PC-3 (cell line): ENCODE measurements at regions not wholly inside any gene's neighbourhood (a gene's known extent, or its start where the extent isn't known, plus 50 kb on each side); places are given as distances from the start of the nearest gene placed in this dataset.

ENCODE experiments used
- ATAC-seq: fragments of 200-7000 bp; cut with Tn5 transposase; 2 replicates; pipeline ENCODE4 v1.9.1; 2020; ENCODE audit warnings: mild to moderate bottlenecking, moderate library complexity
- BruUV-seq: library from RNA; stranded (reverse); fragments of 400-500 nt; replicated peaks from 2 replicates; lab custom pipeline; 2021; lab: Mats Ljungman, UMichigan
- CTCF ChIA-PET: fragments of 300-600 bp; sonication (Branson Sonifier 250); formaldehyde crosslinking; loops from one replicate; lab custom pipeline; 2022; ENCODE audit warnings: antibody characterized with exemption; lab: Charles Lee
- POLR2A ChIA-PET: fragments of 300-600 bp; sonication (Branson Sonifier 250); formaldehyde crosslinking; loops from one replicate; lab custom pipeline; 2022; ENCODE audit warnings: antibody characterized with exemption; ENCODE audit not compliant: unreplicated experiment; lab: Charles Lee
- DNase-seq: peaks from one replicate; pipeline ENCODE4 v3.0.0-alpha.2; 2015
- H2AFZ ChIP-seq: fragments of 300-600 bp; sonication (generic); 2 replicates; pipeline ENCODE4 v1.6.0; 2016; ENCODE audit warnings: antibody characterized with exemption, low read length
- H3F3A ChIP-seq: fragments of 300-600 bp; sonication (generic); one replicate; pipeline ENCODE4 v1.6.0; 2017; ENCODE audit warnings: antibody characterized with exemption, low read length, control low read depth, mild to moderate bottlenecking; ENCODE audit not compliant: unreplicated experiment
- H3K27ac ChIP-seq: fragments of 300-600 bp; sonication (generic); 2 replicates; pipeline ENCODE4 v1.5.1; 2016; ENCODE audit warnings: mild to moderate bottlenecking, low read length
- H3K27me3 ChIP-seq: fragments of 300-600 bp; sonication (generic); 2 replicates; pipeline ENCODE4 v1.6.1; 2016; ENCODE audit warnings: low read length, mixed read lengths
- H3K36me3 ChIP-seq: fragments of 300-600 bp; sonication (generic); 2 replicates; pipeline ENCODE4 v1.6.1; 2016; ENCODE audit warnings: low read depth, mixed run types, low read length, mixed read lengths
- H3K4me1 ChIP-seq: fragments of 300-600 bp; sonication (generic); 2 replicates; pipeline ENCODE4 v1.5.1; 2016; ENCODE audit warnings: low read length; ENCODE audit not compliant: insufficient read depth
- H3K4me2 ChIP-seq: fragments of 300-600 bp; sonication (generic); 2 replicates; pipeline ENCODE4 v1.6.0; 2016; ENCODE audit warnings: low read length
- H3K4me3 ChIP-seq: fragments of 300-600 bp; sonication (generic); 2 replicates; pipeline ENCODE4 v1.5.1; 2016; ENCODE audit warnings: mild to moderate bottlenecking, low read length, mixed read lengths
- H3K79me2 ChIP-seq: fragments of 300-600 bp; sonication (generic); 2 replicates; pipeline ENCODE4 v1.6.1; 2017; ENCODE audit warnings: low read length, mixed read lengths
- H3K9ac ChIP-seq: fragments of 300-600 bp; sonication (generic); 2 replicates; pipeline ENCODE4 v1.6.0; 2016; ENCODE audit warnings: mild to moderate bottlenecking, low read length
- H3K9me2 ChIP-seq: fragments of 300-600 bp; sonication (generic); replicated peaks from 2 replicates; pipeline ENCODE4 v1.6.1; 2016; ENCODE audit warnings: mixed run types, low read length, mixed read lengths
- H3K9me3 ChIP-seq: fragments of 300-600 bp; sonication (generic); 2 replicates; pipeline ENCODE4 v1.6.1; 2016; ENCODE audit warnings: low read length, mixed read lengths
- H4K20me1 ChIP-seq: fragments of 300-600 bp; sonication (generic); 2 replicates; pipeline ENCODE4 v1.6.1; 2016; ENCODE audit warnings: low read length, mixed read lengths
- EZH2 ChIP-seq: fragments of 300-600 bp; sonication (generic); IDR thresholded peaks from one replicate; pipeline ENCODE4 v1.6.1; 2017; ENCODE audit warnings: antibody characterized with exemption, mild to moderate bottlenecking, low read length; ENCODE audit not compliant: unreplicated experiment
- EZH2phosphoT487 ChIP-seq: fragments of 300-600 bp; sonication (generic); IDR thresholded peaks from 2 replicates; pipeline ENCODE4 v1.6.1; 2018; ENCODE audit warnings: mild to moderate bottlenecking, antibody characterized with exemption, low read length, borderline replicate concordance
- intact Hi-C: fragments of 100-400 bp; cut with micrococcal nuclease; formaldehyde crosslinking; loops from 2 replicates; pipeline ENCODE4 v1.9.0; 2023
- TF ChIP-seq, protein P1 (sequence below): fragments of 300-600 bp; sonication (generic); conservative IDR thresholded peaks from 2 replicates; pipeline ENCODE4 v1.5.1; 2017; ENCODE audit warnings: antibody characterized with exemption, low read depth, mild to moderate bottlenecking, low read length

- Histone ChIP-seq H3K9me2 (no peaks in the 10 kb centered on the region), H3K9ac (no peak overlapping the region), H3K9me3 (0 out of 2 replicates have a peak, but pooled peaks cover 4% of the 10 kb centered on the region), H3F3A (no peaks in the 10 kb centered on the region), H2AFZ (no peak overlapping the region), H3K4me1 (no peaks in the 10 kb centered on the region), H3K4me2 (no peak overlapping the region), H3K27ac (no peak overlapping the region), H3K4me3 (no peak overlapping the region), H3K79me2 (no peaks in the 10 kb centered on the region), H3K36me3 (no peaks in the 10 kb centered on the region), H4K20me1 (no peaks in the 10 kb centered on the region), H3K27me3 (peaks cover 31% of the 10 kb centered on the region)
- intact Hi-C loops = no loop called here
- BruUV-seq = no TSS peak
- ChIA-PET POLR2A (no interaction called here), CTCF (no interaction called here)
- no peak for TF ChIP-seq EZH2
- TF ChIP-seq, protein P1, sequence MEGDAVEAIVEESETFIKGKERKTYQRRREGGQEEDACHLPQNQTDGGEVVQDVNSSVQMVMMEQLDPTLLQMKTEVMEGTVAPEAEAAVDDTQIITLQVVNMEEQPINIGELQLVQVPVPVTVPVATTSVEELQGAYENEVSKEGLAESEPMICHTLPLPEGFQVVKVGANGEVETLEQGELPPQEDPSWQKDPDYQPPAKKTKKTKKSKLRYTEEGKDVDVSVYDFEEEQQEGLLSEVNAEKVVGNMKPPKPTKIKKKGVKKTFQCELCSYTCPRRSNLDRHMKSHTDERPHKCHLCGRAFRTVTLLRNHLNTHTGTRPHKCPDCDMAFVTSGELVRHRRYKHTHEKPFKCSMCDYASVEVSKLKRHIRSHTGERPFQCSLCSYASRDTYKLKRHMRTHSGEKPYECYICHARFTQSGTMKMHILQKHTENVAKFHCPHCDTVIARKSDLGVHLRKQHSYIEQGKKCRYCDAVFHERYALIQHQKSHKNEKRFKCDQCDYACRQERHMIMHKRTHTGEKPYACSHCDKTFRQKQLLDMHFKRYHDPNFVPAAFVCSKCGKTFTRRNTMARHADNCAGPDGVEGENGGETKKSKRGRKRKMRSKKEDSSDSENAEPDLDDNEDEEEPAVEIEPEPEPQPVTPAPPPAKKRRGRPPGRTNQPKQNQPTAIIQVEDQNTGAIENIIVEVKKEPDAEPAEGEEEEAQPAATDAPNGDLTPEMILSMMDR = no peak
- no peak for TF ChIP-seq EZH2phosphoT487
- DNase-seq (no peak), ATAC-seq (no peak)
Measured at GRCh38 chr14:62234849-62235248, 472.6 kb downstream of the SNAPC1 start.

- Histone ChIP-seq H3K9me2 (no peaks in the 10 kb centered on the region), H3K4me1 (no peaks in the 10 kb centered on the region), H3K9me3 (no peaks in the 10 kb centered on the region), H3K9ac (no peak overlapping the region), H3K4me2 (no peak overlapping the region), H4K20me1 (no peaks in the 10 kb centered on the region), H3K79me2 (no peaks in the 10 kb centered on the region), H3K4me3 (no peak overlapping the region), H2AFZ (no peak overlapping the region), H3K36me3 (no peaks in the 10 kb centered on the region), H3F3A (no peaks in the 10 kb centered on the region), H3K27ac (no peak overlapping the region), H3K27me3 (peaks cover 48% of the 10 kb centered on the region)
- DNase-seq (no peak), ATAC-seq (no peak)
- intact Hi-C loops = no loop called here
- BruUV-seq = no TSS peak
- CTCF ChIA-PET = no interaction called here
- TF ChIP-seq, protein P1 = no peak
- TF ChIP-seq EZH2 (no peak), EZH2phosphoT487 (no peak)
- POLR2A ChIA-PET = no interaction called here
Measured at GRCh38 chr14:62244221-62244620, 482.0 kb downstream of the SNAPC1 start.

DNA sequence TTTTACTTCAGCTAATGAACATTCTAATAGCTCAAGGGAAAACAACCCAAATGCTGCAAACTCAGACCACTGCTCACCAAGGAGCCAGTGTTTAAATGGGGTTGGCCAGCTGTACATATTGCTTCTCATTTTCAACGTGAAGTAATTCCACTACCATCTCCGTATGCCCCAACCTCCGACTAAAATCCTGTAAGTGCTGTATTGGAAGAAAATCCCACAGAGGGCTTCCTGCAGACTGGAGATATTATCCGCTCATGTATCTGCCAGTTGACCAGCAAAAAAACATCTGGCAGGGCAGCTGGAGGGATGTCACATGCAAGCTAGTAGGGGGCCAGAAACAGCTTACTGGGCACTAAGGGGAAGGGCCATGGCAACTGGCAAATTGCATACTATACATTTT, 485.0 kb downstream of the SNAPC1 start:
- Histone ChIP-seq H3K9me3 (no peaks in the 10 kb centered on the region), H3K27ac (no peak overlapping the region), H3K36me3 (no peaks in the 10 kb centered on the region), H3K4me1 (no peaks in the 10 kb centered on the region), H3K79me2 (no peaks in the 10 kb centered on the region), H3F3A (no peaks in the 10 kb centered on the region), H3K9me2 (no peaks in the 10 kb centered on the region), H3K4me2 (no peak overlapping the region), H2AFZ (no peak overlapping the region), H3K27me3 (peaks cover 31% of the 10 kb centered on the region), H3K9ac (no peak overlapping the region), H4K20me1 (no peaks in the 10 kb centered on the region), H3K4me3 (no peak overlapping the region)
- no peak for ATAC-seq
- ChIA-PET POLR2A (no interaction called here), CTCF (no interaction called here)
- intact Hi-C loops = no loop called here
- no TSS peak for BruUV-seq
- TF ChIP-seq, protein P1 = no peak
- TF ChIP-seq EZH2phosphoT487 (no peak), EZH2 (no peak)
- DNase-seq = no peak
